SH-SY5Y (cell line): ENCODE measurements at regions not wholly inside any gene's neighbourhood (a gene's known extent, or its start where the extent isn't known, plus 50 kb on each side); places are given as distances from the start of the nearest gene placed in this dataset.

Experiments
- GATA2 ChIP-seq: IDR thresholded peaks from 2 replicates; pipeline ENCODE4 v1.6.1; 2011; ENCODE audit warnings: mild to moderate bottlenecking, low read depth, low read length
- GATA3 ChIP-seq: IDR thresholded peaks from 2 replicates; pipeline ENCODE4 v1.6.1; 2011; ENCODE audit warnings: low read depth, mild to moderate bottlenecking, low read length, moderate library complexity

DNA sequence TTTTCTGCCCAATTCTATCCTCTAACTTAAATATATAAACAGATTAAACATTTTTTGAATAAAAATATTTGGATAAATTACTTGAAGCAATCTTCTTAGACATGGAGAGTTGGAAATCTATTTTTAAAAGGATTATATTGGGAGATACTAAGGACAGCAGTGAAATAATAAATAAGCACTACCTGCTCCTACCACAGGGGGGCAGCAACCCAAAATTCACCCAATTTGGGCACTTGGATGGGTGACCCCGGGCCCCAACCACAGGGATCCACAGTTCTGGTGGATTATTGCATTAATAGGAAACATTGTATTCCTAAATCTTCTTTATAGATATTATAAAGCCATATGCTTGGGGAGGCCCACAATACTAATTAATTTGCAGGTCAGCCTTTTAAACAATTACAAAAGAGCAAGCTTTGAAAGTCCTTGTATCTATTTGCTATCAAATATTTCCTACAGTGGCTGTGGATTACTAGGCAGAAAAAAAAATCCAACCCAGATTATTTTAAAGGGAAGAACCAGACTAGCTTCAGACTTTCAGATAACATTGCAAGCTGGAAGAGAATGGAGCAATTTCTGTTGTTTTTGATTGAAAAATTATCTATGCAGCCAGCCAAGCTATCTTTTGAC lies 66.4 kb upstream of the PDE10A start:
- no peak for TF ChIP-seq GATA3
- TF ChIP-seq GATA2, result no peak
